SK-N-SH (cell line): ENCODE measurements at regions not wholly inside any gene's neighbourhood (a gene's known extent, or its start where the extent isn't known, plus 50 kb on each side); places are given as distances from the start of the nearest gene placed in this dataset.

Experiments used
- CTCF ChIA-PET: fragments of 300-600, 350-600 bp; formaldehyde crosslinking; extraction: SDS; loops from one replicate; lab custom pipeline; 2021; lab: Yijun Ruan, JAX
- POLR2A ChIA-PET: fragments of 350-600 bp; sonication (Branson Sonifier 250); formaldehyde crosslinking; extraction: SDS; loops from one replicate; lab custom pipeline; 2020; ENCODE audit warnings: antibody characterized with exemption, inconsistent platforms; lab: Yijun Ruan, JAX
- DNase-seq: peaks from one replicate; pipeline ENCODE4 v3.0.0; 2012
- H2AFZ ChIP-seq: fragments of 200-600 bp; sonication (generic); 2 replicates; pipeline ENCODE4 v1.8.1; 2016; ENCODE audit warnings: antibody characterized with exemption, mild to moderate bottlenecking, low read depth
- H3F3A ChIP-seq: fragments of 200-600 bp; sonication (generic); replicated peaks from 2 replicates; pipeline ENCODE3; 2016; ENCODE audit warnings: antibody characterized with exemption, mild to moderate bottlenecking; ENCODE audit not compliant: insufficient read depth
- H3K27ac ChIP-seq, 2 experiments: fragments of 200-500 bp in 1 of 2; fragments of 200-600 bp in 1 of 2; sonication (Bioruptor generic) in 1 of 2; sonication (generic), shearing (Covaris generic) in 1 of 2; 2 replicates each; pipeline versions ENCODE4 v1.5.1 to v1.6.1; 2014 to 2016; ENCODE audit warnings: low read depth in 2 of 2, inconsistent platforms in 1 of 2, low read length in 1 of 2, mild to moderate bottlenecking in 1 of 2, mixed read lengths in 1 of 2
- H3K27me3 ChIP-seq: fragments of 200-600 bp; sonication (generic), shearing (Covaris generic); 2 replicates; pipeline ENCODE4 v1.6.1; 2016; ENCODE audit warnings: mixed run types; ENCODE audit not compliant: insufficient read depth
- H3K36me3 ChIP-seq, 2 experiments: fragments of 200-500 bp in 1 of 2; fragments of 200-600 bp in 1 of 2; sonication (Bioruptor generic) in 1 of 2; sonication (generic) in 1 of 2; replicated peaks in 1 of 2; 2 replicates each; pipeline versions ENCODE3 to v1.5.1; 2014 to 2016; ENCODE audit warnings: low read length in 1 of 2, mild to moderate bottlenecking in 1 of 2; ENCODE audit not compliant: insufficient read depth in 2 of 2, control insufficient read depth in 1 of 2
- H3K4me1 ChIP-seq, 2 experiments: fragments of 200-500 bp in 1 of 2; fragments of 200-600 bp in 1 of 2; sonication (Bioruptor generic) in 1 of 2; sonication (generic), shearing (Covaris generic) in 1 of 2; 2 replicates each; pipeline versions ENCODE4 v1.5.1 to v1.6.1; 2014 to 2016; ENCODE audit warnings: low read depth in 1 of 2, low read length in 1 of 2, mixed run types in 1 of 2; ENCODE audit not compliant: insufficient read depth in 2 of 2, control insufficient read depth in 1 of 2
- H3K4me2 ChIP-seq: fragments of 200-600 bp; sonication (generic), shearing (Covaris generic); 2 replicates; pipeline ENCODE4 v1.6.1; 2017; ENCODE audit warnings: mixed run types
- H3K4me3 ChIP-seq, 2 experiments: fragments of 200-500 bp in 1 of 2; fragments of 200-600 bp in 1 of 2; sonication (Bioruptor generic) in 1 of 2; sonication (generic), shearing (Covaris generic) in 1 of 2; 2 replicates each; pipeline versions ENCODE4 v1.5.1 to v1.8.1; 2014 to 2016; ENCODE audit warnings: low read depth in 2 of 2, inconsistent platforms in 1 of 2, low read length in 1 of 2, mild to moderate bottlenecking in 1 of 2, mixed read lengths in 1 of 2, moderate library complexity in 1 of 2
- H3K79me2 ChIP-seq: fragments of 200-600 bp; sonication (generic); 2 replicates; pipeline ENCODE4 v1.8.1; 2017; ENCODE audit warnings: mild to moderate bottlenecking; ENCODE audit not compliant: insufficient read depth
- H3K9ac ChIP-seq: fragments of 200-600 bp; sonication (generic); 2 replicates; pipeline ENCODE4 v1.6.1; 2017; ENCODE audit warnings: mixed run types
- H3K9me2 ChIP-seq: fragments of 200-600 bp; sonication (generic); 2 replicates; pipeline ENCODE4 v1.6.1; 2017; ENCODE audit warnings: mixed run types
- H3K9me3 ChIP-seq: fragments of 200-600 bp; sonication (generic); 2 replicates; pipeline ENCODE4 v1.6.1; 2017; ENCODE audit warnings: mixed run types, mild to moderate bottlenecking, moderate library complexity
- H4K20me1 ChIP-seq: fragments of 200-600 bp; sonication (generic); 2 replicates; pipeline ENCODE4 v1.6.1; 2017; ENCODE audit warnings: mild to moderate bottlenecking, mixed run types; ENCODE audit not compliant: insufficient read depth
- CHD2 ChIP-seq: fragments of 150-350 bp; IDR thresholded peaks from 2 replicates; pipeline ENCODE4 v1.6.1; 2018; ENCODE audit warnings: low read length; ENCODE audit not compliant: partially characterized antibody
- ELF1 ChIP-seq: IDR thresholded peaks from 2 replicates; pipeline ENCODE4 v1.4.0; 2012
- EP300 ChIP-seq, 2 experiments: IDR thresholded peaks; 2 replicates each; pipeline versions ENCODE4 v1.4.0 to v1.6.1; 2012; ENCODE audit warnings: borderline replicate concordance in 1 of 2, low read depth in 1 of 2, low read length in 1 of 2
- FOSL2 ChIP-seq: IDR thresholded peaks from 2 replicates; pipeline ENCODE4 v1.4.0; 2012; ENCODE audit warnings: low read depth, mild to moderate bottlenecking, moderate library complexity, borderline replicate concordance
- MXI1 ChIP-seq: IDR thresholded peaks from 2 replicates; pipeline ENCODE4 v1.6.1; 2012; ENCODE audit warnings: mild to moderate bottlenecking, low read depth, low read length, improper control_type of control experiment
- NFIC ChIP-seq: IDR thresholded peaks from 2 replicates; pipeline ENCODE4 v1.4.0; 2012; ENCODE audit warnings: borderline replicate concordance
- PBX3 ChIP-seq: IDR thresholded peaks from 2 replicates; pipeline ENCODE4; 2012
- RAD21 ChIP-seq: IDR thresholded peaks from 2 replicates; pipeline ENCODE4 v1.6.1; 2012; ENCODE audit warnings: mild to moderate bottlenecking, low read length
- RFX5 ChIP-seq: IDR thresholded peaks from 2 replicates; pipeline ENCODE4 v1.6.1; 2012; ENCODE audit warnings: mild to moderate bottlenecking, improper control_type of control experiment, low read length
- RXRA ChIP-seq: IDR thresholded peaks from 2 replicates; pipeline ENCODE4 v1.4.0; 2012; ENCODE audit warnings: low read depth, mild to moderate bottlenecking, borderline replicate concordance
- SMC3 ChIP-seq: IDR thresholded peaks from 2 replicates; pipeline ENCODE4 v1.6.1; 2012; ENCODE audit warnings: low read depth, low read length, improper control_type of control experiment
- WGBS: methylation state at CpG from one replicate; pipeline ENCODE4 v1.1.6; 2017; ENCODE audit warnings: low lambda C conversion rate; 5-methylcytosine and 5-hydroxymethylcytosine counted together
- TF ChIP-seq, protein P1 (sequence below): IDR thresholded peaks from 2 replicates; pipeline ENCODE4 v1.4.0; 2012; ENCODE audit warnings: low read depth, borderline replicate concordance
- TF ChIP-seq, protein P2 (sequence below): fragments of 200-600 bp; sonication (generic); IDR thresholded peaks from 2 replicates; pipeline ENCODE4 v1.6.1; 2017; ENCODE audit warnings: antibody characterized with exemption, mild to moderate bottlenecking, moderate library complexity
- TF ChIP-seq, protein P3 (sequence below): IDR thresholded peaks from 2 replicates; pipeline ENCODE4 v1.4.0; 2012; ENCODE audit warnings: low read depth

DNA sequence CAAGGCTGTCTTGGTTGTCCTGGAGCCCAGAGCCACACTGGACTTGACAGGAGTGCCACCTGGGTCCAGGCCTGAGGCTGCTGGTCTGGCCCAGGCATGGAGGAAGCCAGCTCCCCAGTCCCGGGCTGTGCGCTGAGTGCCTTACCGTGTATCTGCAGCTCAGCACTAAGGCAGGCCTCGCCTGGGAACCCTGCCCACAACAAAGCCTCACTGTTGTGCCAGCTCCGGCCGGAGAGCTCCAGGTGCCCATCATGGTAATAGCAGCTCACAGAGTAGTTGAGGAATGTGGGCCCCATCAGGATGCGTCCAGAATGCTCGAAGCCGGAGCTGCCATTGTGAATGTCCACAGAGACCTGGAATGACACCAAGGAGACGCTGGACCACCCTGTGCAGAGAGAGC lies 72.2 kb downstream of the RMI2 start:
- no peaks in the 10 kb centered on the region for H3F3A ChIP-seq
- no peak overlapping the region for H3K4me2 ChIP-seq
- no peaks in the 10 kb centered on the region for H3K36me3 ChIP-seq
- H3K9ac ChIP-seq, result no peak overlapping the region
- no peak for DNase-seq
- H3K4me3 ChIP-seq, result no peak overlapping the region
- ChIA-PET CTCF (interaction anchor here (1.0 to 1.4 kb wide), 3 partner anchors 19 to 44 kb away, joined by 3 to 6 read pairs (median 3); no protein-coding TSS in a partner anchor), POLR2A (no interaction called here)
- H3K27me3 ChIP-seq, result no peaks in the 10 kb centered on the region
- no peak overlapping the region for H3K27ac ChIP-seq
- TF ChIP-seq SMC3 (no peak), CHD2 (no peak), EP300 (IDR thresholded peaks at IDR 0.05; ENCODE audit: borderline replicate concordance in 1 of 2, low read depth in 1 of 2, low read length in 1 of 2) (no peak), RXRA (no peak), PBX3 (no peak), FOSL2 (no peak), ELF1 (no peak), NFIC (no peak), MXI1 (no peak), RAD21 (no peak), RFX5 (no peak)
- TF ChIP-seq, protein P1, sequence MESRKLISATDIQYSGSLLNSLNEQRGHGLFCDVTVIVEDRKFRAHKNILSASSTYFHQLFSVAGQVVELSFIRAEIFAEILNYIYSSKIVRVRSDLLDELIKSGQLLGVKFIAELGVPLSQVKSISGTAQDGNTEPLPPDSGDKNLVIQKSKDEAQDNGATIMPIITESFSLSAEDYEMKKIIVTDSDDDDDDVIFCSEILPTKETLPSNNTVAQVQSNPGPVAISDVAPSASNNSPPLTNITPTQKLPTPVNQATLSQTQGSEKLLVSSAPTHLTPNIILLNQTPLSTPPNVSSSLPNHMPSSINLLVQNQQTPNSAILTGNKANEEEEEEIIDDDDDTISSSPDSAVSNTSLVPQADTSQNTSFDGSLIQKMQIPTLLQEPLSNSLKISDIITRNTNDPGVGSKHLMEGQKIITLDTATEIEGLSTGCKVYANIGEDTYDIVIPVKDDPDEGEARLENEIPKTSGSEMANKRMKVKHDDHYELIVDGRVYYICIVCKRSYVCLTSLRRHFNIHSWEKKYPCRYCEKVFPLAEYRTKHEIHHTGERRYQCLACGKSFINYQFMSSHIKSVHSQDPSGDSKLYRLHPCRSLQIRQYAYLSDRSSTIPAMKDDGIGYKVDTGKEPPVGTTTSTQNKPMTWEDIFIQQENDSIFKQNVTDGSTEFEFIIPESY, result no peak
- TF ChIP-seq, protein P2, sequence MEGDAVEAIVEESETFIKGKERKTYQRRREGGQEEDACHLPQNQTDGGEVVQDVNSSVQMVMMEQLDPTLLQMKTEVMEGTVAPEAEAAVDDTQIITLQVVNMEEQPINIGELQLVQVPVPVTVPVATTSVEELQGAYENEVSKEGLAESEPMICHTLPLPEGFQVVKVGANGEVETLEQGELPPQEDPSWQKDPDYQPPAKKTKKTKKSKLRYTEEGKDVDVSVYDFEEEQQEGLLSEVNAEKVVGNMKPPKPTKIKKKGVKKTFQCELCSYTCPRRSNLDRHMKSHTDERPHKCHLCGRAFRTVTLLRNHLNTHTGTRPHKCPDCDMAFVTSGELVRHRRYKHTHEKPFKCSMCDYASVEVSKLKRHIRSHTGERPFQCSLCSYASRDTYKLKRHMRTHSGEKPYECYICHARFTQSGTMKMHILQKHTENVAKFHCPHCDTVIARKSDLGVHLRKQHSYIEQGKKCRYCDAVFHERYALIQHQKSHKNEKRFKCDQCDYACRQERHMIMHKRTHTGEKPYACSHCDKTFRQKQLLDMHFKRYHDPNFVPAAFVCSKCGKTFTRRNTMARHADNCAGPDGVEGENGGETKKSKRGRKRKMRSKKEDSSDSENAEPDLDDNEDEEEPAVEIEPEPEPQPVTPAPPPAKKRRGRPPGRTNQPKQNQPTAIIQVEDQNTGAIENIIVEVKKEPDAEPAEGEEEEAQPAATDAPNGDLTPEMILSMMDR, result no peak
- TF ChIP-seq, protein P3, sequence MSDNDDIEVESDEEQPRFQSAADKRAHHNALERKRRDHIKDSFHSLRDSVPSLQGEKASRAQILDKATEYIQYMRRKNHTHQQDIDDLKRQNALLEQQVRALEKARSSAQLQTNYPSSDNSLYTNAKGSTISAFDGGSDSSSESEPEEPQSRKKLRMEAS, result no peak
- no peaks in the 10 kb centered on the region for H3K9me2 ChIP-seq
- no peaks in the 10 kb centered on the region for H3K9me3 ChIP-seq
- no peak overlapping the region for H2AFZ ChIP-seq
- H3K4me1 ChIP-seq, result peaks cover 0 to 26% of the 10 kb centered on the region in 2 experiments; a peak in 1 of 4 replicates
- 77% methylated on average over 4 of the region's 10 CpGs for WGBS
- H3K79me2 ChIP-seq, result no peaks in the 10 kb centered on the region
- H4K20me1 ChIP-seq, result no peaks in the 10 kb centered on the region
